H9 (cell line): ENCODE measurements at regions not wholly inside any gene's neighbourhood (a gene's known extent, or its start where the extent isn't known, plus 50 kb on each side); places are given as distances from the start of the nearest gene placed in this dataset.

ENCODE experiments used
- DNase-seq: peaks from one replicate; pipeline ENCODE4 v3.0.0-alpha.2; 2017
- H2AFZ ChIP-seq: one replicate; pipeline ENCODE4 v1.6.1; 2013; ENCODE audit warnings: mild to moderate bottlenecking, low read length, control low read depth, moderate library complexity
- H2AK5ac ChIP-seq: 2 replicates; pipeline ENCODE4 v1.6.1; 2013; ENCODE audit warnings: low read length, control low read depth, mixed read lengths; ENCODE audit not compliant: insufficient read length
- H2BK120ac ChIP-seq: one replicate; pipeline ENCODE4 v1.6.1; 2013; ENCODE audit warnings: low read depth, mild to moderate bottlenecking, low read length, control low read depth, inconsistent platforms; ENCODE audit not compliant: poor library complexity, severe bottlenecking
- H2BK12ac ChIP-seq: 2 replicates; pipeline ENCODE4 v1.6.1; 2013; ENCODE audit warnings: low read length, control low read depth, mixed read lengths, low read depth; ENCODE audit not compliant: insufficient read length
- H2BK15ac ChIP-seq: 2 replicates; pipeline ENCODE4 v1.6.1; 2013; ENCODE audit warnings: low read depth, low read length, control low read depth
- H2BK20ac ChIP-seq: one replicate; pipeline ENCODE4 v1.6.1; 2013; ENCODE audit warnings: low read depth, mild to moderate bottlenecking, low read length, control low read depth, inconsistent platforms; ENCODE audit not compliant: poor library complexity, severe bottlenecking
- H2BK5ac ChIP-seq: 2 replicates; pipeline ENCODE4 v1.6.1; 2013; ENCODE audit warnings: low read length, control low read depth, mixed read lengths; ENCODE audit not compliant: insufficient read length
- H3K14ac ChIP-seq: 2 replicates; pipeline ENCODE4 v1.6.1; 2013; ENCODE audit warnings: low read length, control low read depth; ENCODE audit not compliant: insufficient read depth
- H3K18ac ChIP-seq: 2 replicates; pipeline ENCODE4 v1.6.1; 2013; ENCODE audit warnings: low read depth, mild to moderate bottlenecking, mixed read lengths, low read length, control low read depth; ENCODE audit not compliant: insufficient read length
- H3K23ac ChIP-seq: 2 replicates; pipeline ENCODE4 v1.6.1; 2013; ENCODE audit warnings: low read length, control low read depth, mixed read lengths, low read depth; ENCODE audit not compliant: insufficient read length
- H3K23me2 ChIP-seq: 2 replicates; pipeline ENCODE4 v1.6.1; 2013; ENCODE audit warnings: low read depth, mild to moderate bottlenecking, mixed read lengths, low read length, control low read depth; ENCODE audit not compliant: insufficient read length, poor library complexity, severe bottlenecking
- H3K27ac ChIP-seq: 2 replicates; pipeline ENCODE4 v1.5.1; 2013; ENCODE audit warnings: low read length, control low read depth, mixed read lengths, low read depth; ENCODE audit not compliant: insufficient read length
- H3K27me3 ChIP-seq: 2 replicates; pipeline ENCODE4 v1.6.1; 2013; ENCODE audit warnings: low read length, control low read depth, inconsistent platforms; ENCODE audit not compliant: insufficient read depth
- H3K4ac ChIP-seq: 2 replicates; pipeline ENCODE4 v1.6.1; 2013; ENCODE audit warnings: low read depth, mild to moderate bottlenecking, control low read depth, inconsistent platforms, low read length, moderate library complexity
- H3K4me1 ChIP-seq: 2 replicates; pipeline ENCODE4 v1.6.1; 2013; ENCODE audit warnings: low read length, control low read depth, inconsistent platforms; ENCODE audit not compliant: insufficient read depth
- H3K4me2 ChIP-seq: 2 replicates; pipeline ENCODE4 v1.6.1; 2013; ENCODE audit warnings: low read length, control low read depth, mixed read lengths; ENCODE audit not compliant: insufficient read length, insufficient read depth
- H3K56ac ChIP-seq: 2 replicates; pipeline ENCODE4 v1.6.1; 2013; ENCODE audit warnings: low read depth, mild to moderate bottlenecking, mixed read lengths, low read length, control low read depth; ENCODE audit not compliant: insufficient read length
- H3K79me1 ChIP-seq: 2 replicates; pipeline ENCODE4 v1.6.1; 2013; ENCODE audit warnings: low read depth, mild to moderate bottlenecking, moderate library complexity, low read length, control low read depth, inconsistent platforms; ENCODE audit not compliant: insufficient read depth, poor library complexity, severe bottlenecking
- H3K79me2 ChIP-seq: 2 replicates; pipeline ENCODE4 v1.6.1; 2013; ENCODE audit warnings: low read length, control low read depth, inconsistent platforms; ENCODE audit not compliant: insufficient read depth
- H3K9ac ChIP-seq: 2 replicates; pipeline ENCODE4 v1.6.1; 2013; ENCODE audit warnings: low read length, control low read depth, mixed read lengths; ENCODE audit not compliant: insufficient read length; ENCODE audit errors: extremely low read depth
- H3K9me3 ChIP-seq: one replicate; pipeline ENCODE4 v1.6.1; 2013; ENCODE audit warnings: low read depth, low read length, inconsistent platforms; ENCODE audit not compliant: control insufficient read depth
- H3T11ph ChIP-seq: one replicate; pipeline ENCODE4 v1.6.1; 2013; ENCODE audit warnings: mild to moderate bottlenecking, low read length, control low read depth, inconsistent platforms
- H4K20me1 ChIP-seq: one replicate; pipeline ENCODE4 v1.6.1; 2013; ENCODE audit not compliant: control insufficient read depth, insufficient read length, insufficient read depth
- H4K5ac ChIP-seq: 2 replicates; pipeline ENCODE4 v1.6.1; 2013; ENCODE audit warnings: low read depth, mild to moderate bottlenecking, mixed read lengths, low read length, control low read depth; ENCODE audit not compliant: insufficient read length
- H4K8ac ChIP-seq: replicated peaks from 2 replicates; pipeline ENCODE4 v1.6.1; 2013; ENCODE audit warnings: low read length, control low read depth, mixed read lengths, low read depth; ENCODE audit not compliant: insufficient read length
- H4K91ac ChIP-seq: 2 replicates; pipeline ENCODE4 v1.6.1; 2013; ENCODE audit warnings: low read depth, mild to moderate bottlenecking, moderate library complexity, mixed read lengths, low read length, control low read depth; ENCODE audit not compliant: insufficient read length
- H3K27ac Mint-ChIP-seq, 3 experiments: 2 replicates in 2 of 3; 3 replicates in 1 of 3; pipeline ENCODE4 v1.8.0; 2020 to 2021; ENCODE audit warnings: mixed read lengths in 3 of 3, mild to moderate bottlenecking in 1 of 3, moderate library complexity in 1 of 3
- H3K27me3 Mint-ChIP-seq: 2 replicates; pipeline ENCODE4 v1.8.0; 2021; ENCODE audit warnings: low read depth, mild to moderate bottlenecking, moderate library complexity, mixed read lengths
- H3K36me3 Mint-ChIP-seq, 3 experiments: 2 replicates in 2 of 3; 3 replicates in 1 of 3; pipeline ENCODE4 v1.8.0; 2020 to 2021; ENCODE audit warnings: low read depth in 3 of 3, mixed read lengths in 3 of 3; ENCODE audit not compliant: insufficient read depth in 1 of 3
- H3K4me1 Mint-ChIP-seq, 2 experiments: 2 replicates each; pipeline ENCODE4 v1.8.0; 2020; ENCODE audit warnings: mixed read lengths in 2 of 2
- H3K4me3 Mint-ChIP-seq, 2 experiments: 2 replicates in 1 of 2; 3 replicates in 1 of 2; pipeline ENCODE4 v1.8.0; 2020 to 2021; ENCODE audit warnings: mild to moderate bottlenecking in 2 of 2, mixed read lengths in 2 of 2, moderate library complexity in 1 of 2
- H3K9me3 Mint-ChIP-seq, 2 experiments: 2 replicates in 1 of 2; 3 replicates in 1 of 2; pipeline ENCODE4 v1.8.0; 2020; ENCODE audit warnings: mild to moderate bottlenecking in 2 of 2, mixed read lengths in 2 of 2, moderate library complexity in 1 of 2
- WGBS: extraction: QIAGEN DNeasy Blood & Tissue Kit; methylation state at CpG from one replicate; pipeline ENCODE4 v1.1.7; 2013; ENCODE audit warnings: missing lambda C conversion rate, low lambda C conversion rate, mixed read lengths; ENCODE audit not compliant: insufficient read length; ENCODE audit errors: extremely low coverage; 5-methylcytosine and 5-hydroxymethylcytosine counted together
- TF ChIP-seq, protein P1 (sequence below): fragments of 200-600 bp; sonication (generic); conservative IDR thresholded peaks from 3 replicates; pipeline ENCODE4 v1.8.0; 2021; ENCODE audit warnings: antibody characterized with exemption, mild to moderate bottlenecking

DNA sequence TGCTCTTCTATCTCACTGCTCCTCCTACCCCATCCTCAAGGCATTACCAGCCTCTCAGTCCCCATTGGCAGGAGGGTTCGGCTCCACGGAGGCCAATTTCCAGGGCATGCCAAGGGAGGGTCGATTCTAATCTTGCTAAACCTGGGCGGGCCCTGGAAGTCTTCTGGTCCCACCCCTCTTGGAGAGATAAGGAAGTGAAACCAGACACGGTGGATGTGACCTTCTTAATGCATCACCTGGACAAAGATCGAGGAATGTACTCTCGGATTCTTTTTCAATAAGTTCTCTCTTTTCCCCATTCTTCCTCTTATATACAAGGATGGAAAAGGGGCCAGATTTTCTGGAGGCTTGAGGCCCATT, 112.2 kb upstream of the ARMC2 start:
- Histone ChIP-seq H2AK5ac (no peak overlapping the region), H3K4me1 (peaks cover 7% of the 10 kb centered on the region; the same call in 1 of the 2 replicates), H3K14ac (no peak overlapping the region), H3K9me3 (no peaks in the 10 kb centered on the region), H3K23me2 (no peaks in the 10 kb centered on the region), H3T11ph (no peak overlapping the region), H3K27me3 (no peaks in the 10 kb centered on the region), H3K27ac (no peak overlapping the region), H4K8ac (no peak overlapping the region), H2BK20ac (no peak overlapping the region), H3K4me2 (no peak overlapping the region), H3K23ac (no peak overlapping the region), H3K18ac (no peak overlapping the region), H3K9ac (no peak overlapping the region), H2BK5ac (no peak overlapping the region), H3K4ac (no peak overlapping the region), H4K20me1 (no peaks in the 10 kb centered on the region), H3K79me2 (no peaks in the 10 kb centered on the region), H2BK12ac (no peak overlapping the region), H3K56ac (no peak overlapping the region), H2BK120ac (no peak overlapping the region), H3K79me1 (no peaks in the 10 kb centered on the region), H2AFZ (no peak overlapping the region), H4K91ac (no peak overlapping the region), H2BK15ac (no peak overlapping the region), H4K5ac (no peak overlapping the region)
- Mint-ChIP-seq H3K4me1 (peaks cover 51 to 54% of the 10 kb centered on the region in 2 experiments), H3K9me3 (no peaks in the 10 kb centered on the region; a peak in 1 of 5 replicates), H3K36me3 (no peaks in the 10 kb centered on the region), H3K27ac (peak overlapping the region in 1 of 3 experiments; percentile 87; a peak in 3 of 7 replicates), H3K4me3 (0 out of 5 replicates have a peak overlapping the region, but pooled peaks of 1 of the 2 experiments have one; percentile 43), H3K27me3 (peaks cover 33% of the 10 kb centered on the region)
- TF ChIP-seq, protein P1, sequence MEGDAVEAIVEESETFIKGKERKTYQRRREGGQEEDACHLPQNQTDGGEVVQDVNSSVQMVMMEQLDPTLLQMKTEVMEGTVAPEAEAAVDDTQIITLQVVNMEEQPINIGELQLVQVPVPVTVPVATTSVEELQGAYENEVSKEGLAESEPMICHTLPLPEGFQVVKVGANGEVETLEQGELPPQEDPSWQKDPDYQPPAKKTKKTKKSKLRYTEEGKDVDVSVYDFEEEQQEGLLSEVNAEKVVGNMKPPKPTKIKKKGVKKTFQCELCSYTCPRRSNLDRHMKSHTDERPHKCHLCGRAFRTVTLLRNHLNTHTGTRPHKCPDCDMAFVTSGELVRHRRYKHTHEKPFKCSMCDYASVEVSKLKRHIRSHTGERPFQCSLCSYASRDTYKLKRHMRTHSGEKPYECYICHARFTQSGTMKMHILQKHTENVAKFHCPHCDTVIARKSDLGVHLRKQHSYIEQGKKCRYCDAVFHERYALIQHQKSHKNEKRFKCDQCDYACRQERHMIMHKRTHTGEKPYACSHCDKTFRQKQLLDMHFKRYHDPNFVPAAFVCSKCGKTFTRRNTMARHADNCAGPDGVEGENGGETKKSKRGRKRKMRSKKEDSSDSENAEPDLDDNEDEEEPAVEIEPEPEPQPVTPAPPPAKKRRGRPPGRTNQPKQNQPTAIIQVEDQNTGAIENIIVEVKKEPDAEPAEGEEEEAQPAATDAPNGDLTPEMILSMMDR, result no peak
- peak; percentile 75 for DNase-seq
- no CpG with 5 or more reads among the region's 7 CpGs for WGBS
